ENCODE measurements at regions not wholly inside any gene's neighbourhood (a gene's known extent, or its start where the extent isn't known, plus 50 kb on each side); places are given as distances from the start of the nearest gene placed in this dataset.

- peak; percentile 20 for DNase-seq
These were observed 150.1 kb upstream of the RPS6KA2 start for GRCh38 chr6:166777096-166777630.

GRCh38 chr6:166776571-166776970 lies 149.5 kb upstream of the RPS6KA2 start:
- no peaks in the 10 kb centered on the region for H3K9me3 Mint-ChIP-seq (ENCODE audit: insufficient read depth)
- H3K4me1 Mint-ChIP-seq (ENCODE audit: low read depth) = peaks cover 5% of the 10 kb centered on the region
- H3K27ac Mint-ChIP-seq = no peak overlapping the region
- H3K36me3 Mint-ChIP-seq (ENCODE audit: low read depth) = no peaks in the 10 kb centered on the region
- H3K4me3 Mint-ChIP-seq = no peak overlapping the region
- ATAC-seq (no peak), DNase-seq (no peak)
- H3K27me3 Mint-ChIP-seq (ENCODE audit: low read depth) = peaks cover 8% of the 10 kb centered on the region
- ChIA-PET CTCF (interaction anchor here (1.9 to 3.5 kb wide), 6 partner anchors 9 to 514 kb away, joined by 9 to 29 read pairs (median 16); partner anchors contain the start of genes RNASET2 and UNC93A), POLR2A (no interaction called here)

More at GRCh38 chr6:166777096-166777630, 150.1 kb upstream of the RPS6KA2 start:
- Mint-ChIP-seq H3K36me3 (ENCODE audit: low read depth) (no peaks in the 10 kb centered on the region), H3K4me1 (ENCODE audit: low read depth) (peaks cover 2% of the 10 kb centered on the region), H3K9me3 (ENCODE audit: insufficient read depth) (no peaks in the 10 kb centered on the region), H3K27ac (no peak overlapping the region), H3K27me3 (ENCODE audit: low read depth) (peaks cover 6% of the 10 kb centered on the region), H3K4me3 (no peak overlapping the region)
- ATAC-seq = no peak
- ChIA-PET POLR2A (no interaction called here), CTCF (interaction anchor here (1.4 to 1.6 kb wide), 2 partner anchors 174 to 212 kb away, joined by 3 to 4 read pairs; no protein-coding TSS in a partner anchor)

GRCh38 chr6:166775923-166776220 lies 148.8 kb upstream of the RPS6KA2 start:
- Mint-ChIP-seq H3K4me1 (ENCODE audit: low read depth) (peaks cover 11% of the 10 kb centered on the region), H3K9me3 (ENCODE audit: insufficient read depth) (no peaks in the 10 kb centered on the region), H3K27me3 (ENCODE audit: low read depth) (peaks cover 8% of the 10 kb centered on the region), H3K27ac (no peak overlapping the region), H3K36me3 (ENCODE audit: low read depth) (no peaks in the 10 kb centered on the region), H3K4me3 (no peak overlapping the region)
- POLR2A ChIA-PET = no interaction called here
- CTCF ChIA-PET = interaction anchor here (1.3 to 3.5 kb wide), 14 partner anchors 10 to 588 kb away, joined by 3 to 29 read pairs (median 14); partner anchors contain the start of genes CEP43, RNASET2 and UNC93A
- DNase-seq (no peak), ATAC-seq (no peak)

GRCh38 chr6:166775180-166775922 lies 148.3 kb upstream of the RPS6KA2 start:
- peak; percentile 77 for ATAC-seq
- Mint-ChIP-seq H3K36me3 (ENCODE audit: low read depth) (no peaks in the 10 kb centered on the region), H3K4me1 (ENCODE audit: low read depth) (peaks cover 15% of the 10 kb centered on the region), H3K27ac (no peak overlapping the region), H3K27me3 (ENCODE audit: low read depth) (peaks cover 8% of the 10 kb centered on the region), H3K9me3 (ENCODE audit: insufficient read depth) (no peaks in the 10 kb centered on the region), H3K4me3 (no peak overlapping the region)
- DNase-seq = peak; percentile 77
- ChIA-PET CTCF (interaction anchor here (0.7 to 3.5 kb wide), 25 partner anchors 9 to 589 kb away, joined by 3 to 29 read pairs (median 5); partner anchors contain the start of genes CEP43, RNASET2 and UNC93A), POLR2A (no interaction called here)

- no peak for ATAC-seq
- POLR2A ChIA-PET = no interaction called here
These were observed 147.7 kb upstream of the RPS6KA2 start for GRCh38 chr6:166774770-166775169.

GRCh38 chr6:166774292-166774691 lies 147.2 kb upstream of the RPS6KA2 start:
- no peak overlapping the region for H3K27ac Mint-ChIP-seq
- no peaks in the 10 kb centered on the region for H3K9me3 Mint-ChIP-seq (ENCODE audit: insufficient read depth)
- H3K4me3 Mint-ChIP-seq = no peak overlapping the region
- H3K27me3 Mint-ChIP-seq (ENCODE audit: low read depth) = peaks cover 8% of the 10 kb centered on the region
- DNase-seq (no peak), ATAC-seq (no peak)
- H3K36me3 Mint-ChIP-seq (ENCODE audit: low read depth) = no peaks in the 10 kb centered on the region
- CTCF ChIA-PET = interaction anchor here (0.7 to 3.5 kb wide), 18 partner anchors 8 to 367 kb away, joined by 3 to 29 read pairs (median 8); partner anchors contain the start of genes CEP43 and RNASET2
- POLR2A ChIA-PET = no interaction called here
- H3K4me1 Mint-ChIP-seq (ENCODE audit: low read depth) = peaks cover 15% of the 10 kb centered on the region

More at GRCh38 chr6:166774770-166775169, 147.7 kb upstream of the RPS6KA2 start:
- no peak overlapping the region for H3K27ac Mint-ChIP-seq
- no peaks in the 10 kb centered on the region for H3K36me3 Mint-ChIP-seq (ENCODE audit: low read depth)
- H3K27me3 Mint-ChIP-seq (ENCODE audit: low read depth) = peaks cover 8% of the 10 kb centered on the region
- no peak for DNase-seq
- CTCF ChIA-PET = interaction anchor here (0.7 to 3.5 kb wide), 25 partner anchors 9 to 589 kb away, joined by 3 to 29 read pairs (median 5); partner anchors contain the start of genes CEP43, RNASET2 and UNC93A
- no peaks in the 10 kb centered on the region for H3K9me3 Mint-ChIP-seq (ENCODE audit: insufficient read depth)
- H3K4me3 Mint-ChIP-seq = no peak overlapping the region
- peaks cover 15% of the 10 kb centered on the region for H3K4me1 Mint-ChIP-seq (ENCODE audit: low read depth)

- CTCF ChIA-PET = interaction anchor here (1.8 kb wide), 1 partner anchor 217 kb away, joined by 6 read pairs; no protein-coding TSS in a partner anchor
- POLR2A ChIA-PET = no interaction called here
- peaks cover 15% of the 10 kb centered on the region for H3K4me1 Mint-ChIP-seq (ENCODE audit: low read depth)
- peak; percentile 17 for DNase-seq
- no peak overlapping the region for H3K4me3 Mint-ChIP-seq
- peaks cover 8% of the 10 kb centered on the region for H3K27me3 Mint-ChIP-seq (ENCODE audit: low read depth)
- no peaks in the 10 kb centered on the region for H3K36me3 Mint-ChIP-seq (ENCODE audit: low read depth)
- no peak overlapping the region for H3K27ac Mint-ChIP-seq
- no peak for ATAC-seq
- no peaks in the 10 kb centered on the region for H3K9me3 Mint-ChIP-seq (ENCODE audit: insufficient read depth)
These were observed 145.5 kb upstream of the RPS6KA2 start for GRCh38 chr6:166772518-166772917.

GRCh38 chr6:166771701-166772100 lies 144.7 kb upstream of the RPS6KA2 start:
- Mint-ChIP-seq H3K4me3 (no peak overlapping the region), H3K36me3 (ENCODE audit: low read depth) (no peaks in the 10 kb centered on the region), H3K9me3 (ENCODE audit: insufficient read depth) (no peaks in the 10 kb centered on the region), H3K27ac (no peak overlapping the region), H3K4me1 (ENCODE audit: low read depth) (peaks cover 15% of the 10 kb centered on the region), H3K27me3 (ENCODE audit: low read depth) (peaks cover 8% of the 10 kb centered on the region)
- peak; percentile 9 for DNase-seq
- POLR2A ChIA-PET = no interaction called here
- CTCF ChIA-PET = no interaction called here
- no peak for ATAC-seq

GRCh38 chr6:166770216-166771116 lies 143.4 kb upstream of the RPS6KA2 start:
- CTCF ChIA-PET = interaction anchor here (1.2 to 1.3 kb wide), 2 partner anchors 9 to 11 kb away, joined by 3 read pairs; no protein-coding TSS in a partner anchor
- Mint-ChIP-seq H3K27ac (no peak overlapping the region), H3K36me3 (ENCODE audit: low read depth) (no peaks in the 10 kb centered on the region), H3K4me3 (no peak overlapping the region), H3K27me3 (ENCODE audit: low read depth) (peaks cover 8% of the 10 kb centered on the region), H3K9me3 (ENCODE audit: insufficient read depth) (no peaks in the 10 kb centered on the region), H3K4me1 (ENCODE audit: low read depth) (peaks cover 15% of the 10 kb centered on the region)
- peak; percentile 12 for DNase-seq
- POLR2A ChIA-PET = no interaction called here
- no peak for ATAC-seq

GRCh38 chr6:166769648-166770047 lies 142.6 kb upstream of the RPS6KA2 start:
- H3K9me3 Mint-ChIP-seq (ENCODE audit: insufficient read depth) = no peaks in the 10 kb centered on the region
- H3K27ac Mint-ChIP-seq = no peak overlapping the region
- CTCF ChIA-PET = interaction anchor here (1.2 kb wide), 1 partner anchor 10 kb away, joined by 3 read pairs; no protein-coding TSS in a partner anchor
- POLR2A ChIA-PET = interaction anchor here (0.6 kb wide), 1 partner anchor 24 kb away, joined by 3 read pairs; no protein-coding TSS in a partner anchor
- H3K4me1 Mint-ChIP-seq (ENCODE audit: low read depth) = peaks cover 13% of the 10 kb centered on the region
- DNase-seq (no peak), ATAC-seq (no peak)
- H3K27me3 Mint-ChIP-seq (ENCODE audit: low read depth) = peaks cover 8% of the 10 kb centered on the region
- H3K4me3 Mint-ChIP-seq = no peak overlapping the region
- H3K36me3 Mint-ChIP-seq (ENCODE audit: low read depth) = no peaks in the 10 kb centered on the region

GRCh38 chr6:166768761-166769160 lies 141.7 kb upstream of the RPS6KA2 start:
- Mint-ChIP-seq H3K4me1 (ENCODE audit: low read depth) (peaks cover 13% of the 10 kb centered on the region), H3K9me3 (ENCODE audit: insufficient read depth) (no peaks in the 10 kb centered on the region), H3K27ac (no peak overlapping the region), H3K4me3 (no peak overlapping the region), H3K36me3 (ENCODE audit: low read depth) (no peaks in the 10 kb centered on the region), H3K27me3 (ENCODE audit: low read depth) (peaks cover 8% of the 10 kb centered on the region)
- ChIA-PET CTCF (no interaction called here), POLR2A (no interaction called here)
- ATAC-seq (no peak), DNase-seq (no peak)

Data from activated CD8-positive, alpha-beta T cell treated with anti-CD3 and anti-CD28 coated beads, Interleukin-2, amount 10 ng/mL, durations not matched to agents 7 days and 5 days (primary cell).